ENCODE measurements at regions not wholly inside any gene's neighbourhood (a gene's known extent, or its start where the extent isn't known, plus 50 kb on each side); places are given as distances from the start of the nearest gene placed in this dataset.
"Not testable (repeated sequence)": the region's sequence is repeated elsewhere in the genome, so short reads cannot be mapped to it uniquely, and the experiment has no call there.

- no peak for TF ChIP-seq EZH2phosphoT487 (IDR thresholded peaks at IDR 0.05; ENCODE audit: borderline replicate concordance)
- no peak for TF ChIP-seq CTCF (conservative IDR thresholded peaks at IDR 0.05; ENCODE audit: low read length)
- H3K4me2 ChIP-seq (ENCODE audit: low read depth, low read length, poor library complexity, severe bottlenecking): no peak overlapping the region
- no peaks in the 10 kb centered on the region for H4K20me1 ChIP-seq (ENCODE audit: insufficient read depth, low read length, poor library complexity, severe bottlenecking)
- H3K9me3 ChIP-seq (ENCODE audit: insufficient read depth, low read depth, low read length): no peaks in the 10 kb centered on the region
- H3F3A ChIP-seq (ENCODE audit: low read depth): no peaks in the 10 kb centered on the region
- H3K36me3 ChIP-seq (ENCODE audit: insufficient read depth, low read length): no peaks in the 10 kb centered on the region
- H3K9me2 ChIP-seq (replicated peaks; ENCODE audit: low read depth, low read length): no peaks in the 10 kb centered on the region
- no peaks in the 10 kb centered on the region for H3K27me3 ChIP-seq (ENCODE audit: insufficient read depth, low read length, poor library complexity, severe bottlenecking)
- no peaks in the 10 kb centered on the region for H3K79me2 ChIP-seq (ENCODE audit: insufficient read depth, low read length)
- H3K9ac ChIP-seq (ENCODE audit: low read depth, low read length, poor library complexity, severe bottlenecking): no peak overlapping the region
- H3K4me3 ChIP-seq (ENCODE audit: low read length, poor library complexity, severe bottlenecking): no peak overlapping the region
- H3K4me1 ChIP-seq (ENCODE audit: insufficient read depth, low read length, poor library complexity, severe bottlenecking): no peaks in the 10 kb centered on the region
- H2AFZ ChIP-seq (ENCODE audit: low read length): no peak overlapping the region
Measured at GRCh38 chr12:77220586-77220985, 155.2 kb upstream of the E2F7 start.

GRCh38 chr12:77218278-77218677, 152.9 kb upstream of the E2F7 start:
- no peaks in the 10 kb centered on the region for H3K79me2 ChIP-seq (ENCODE audit: insufficient read depth, low read length)
- no peaks in the 10 kb centered on the region for H3K36me3 ChIP-seq (ENCODE audit: insufficient read depth, low read length)
- H3K27me3 ChIP-seq (ENCODE audit: insufficient read depth, low read length, poor library complexity, severe bottlenecking): no peaks in the 10 kb centered on the region
- no peak overlapping the region for H3K4me2 ChIP-seq (ENCODE audit: low read depth, low read length, poor library complexity, severe bottlenecking)
- TF ChIP-seq EZH2phosphoT487 (IDR thresholded peaks at IDR 0.05; ENCODE audit: borderline replicate concordance) (no peak), CTCF (conservative IDR thresholded peaks at IDR 0.05; ENCODE audit: low read length) (no peak)
- H3K4me3 ChIP-seq (ENCODE audit: low read length, poor library complexity, severe bottlenecking): no peak overlapping the region
- no peak overlapping the region for H3K9ac ChIP-seq (ENCODE audit: low read depth, low read length, poor library complexity, severe bottlenecking)
- H3K9me2 ChIP-seq (replicated peaks; ENCODE audit: low read depth, low read length): no peaks in the 10 kb centered on the region
- no peaks in the 10 kb centered on the region for H4K20me1 ChIP-seq (ENCODE audit: insufficient read depth, low read length, poor library complexity, severe bottlenecking)
- H3K9me3 ChIP-seq (ENCODE audit: insufficient read depth, low read depth, low read length): no peaks in the 10 kb centered on the region
- H3K4me1 ChIP-seq (ENCODE audit: insufficient read depth, low read length, poor library complexity, severe bottlenecking): no peaks in the 10 kb centered on the region
- no peak overlapping the region for H2AFZ ChIP-seq (ENCODE audit: low read length)
- no peaks in the 10 kb centered on the region for H3F3A ChIP-seq (ENCODE audit: low read depth)

GRCh38 chr12:77216136-77216535, 150.8 kb upstream of the E2F7 start:
- H3K9me3 ChIP-seq (ENCODE audit: insufficient read depth, low read depth, low read length); H3K36me3 ChIP-seq (ENCODE audit: insufficient read depth, low read length); H2AFZ ChIP-seq (ENCODE audit: low read length); H3K9ac ChIP-seq (ENCODE audit: low read depth, low read length, poor library complexity, severe bottlenecking); H3K4me3 ChIP-seq (ENCODE audit: low read length, poor library complexity, severe bottlenecking); H3K79me2 ChIP-seq (ENCODE audit: insufficient read depth, low read length); H3F3A ChIP-seq (ENCODE audit: low read depth); H3K4me1 ChIP-seq (ENCODE audit: insufficient read depth, low read length, poor library complexity, severe bottlenecking); H4K20me1 ChIP-seq (ENCODE audit: insufficient read depth, low read length, poor library complexity, severe bottlenecking); H3K4me2 ChIP-seq (ENCODE audit: low read depth, low read length, poor library complexity, severe bottlenecking); H3K27me3 ChIP-seq (ENCODE audit: insufficient read depth, low read length, poor library complexity, severe bottlenecking); H3K9me2 ChIP-seq (replicated peaks; ENCODE audit: low read depth, low read length): not testable (repeated sequence)

GRCh38 chr12:77214136-77214535, 148.8 kb upstream of the E2F7 start:
- Histone ChIP-seq H3K9ac (ENCODE audit: low read depth, low read length, poor library complexity, severe bottlenecking) (no peak overlapping the region), H3F3A (ENCODE audit: low read depth) (no peaks in the 10 kb centered on the region), H3K4me3 (ENCODE audit: low read length, poor library complexity, severe bottlenecking) (no peak overlapping the region), H3K79me2 (ENCODE audit: insufficient read depth, low read length) (no peaks in the 10 kb centered on the region), H2AFZ (ENCODE audit: low read length) (no peak overlapping the region), H3K27me3 (ENCODE audit: insufficient read depth, low read length, poor library complexity, severe bottlenecking) (no peaks in the 10 kb centered on the region), H3K36me3 (ENCODE audit: insufficient read depth, low read length) (no peaks in the 10 kb centered on the region), H3K4me1 (ENCODE audit: insufficient read depth, low read length, poor library complexity, severe bottlenecking) (no peaks in the 10 kb centered on the region), H3K9me3 (ENCODE audit: insufficient read depth, low read depth, low read length) (no peaks in the 10 kb centered on the region), H3K9me2 (replicated peaks; ENCODE audit: low read depth, low read length) (no peaks in the 10 kb centered on the region), H3K4me2 (ENCODE audit: low read depth, low read length, poor library complexity, severe bottlenecking) (no peak overlapping the region), H4K20me1 (ENCODE audit: insufficient read depth, low read length, poor library complexity, severe bottlenecking) (no peaks in the 10 kb centered on the region)
- no peak for TF ChIP-seq EZH2phosphoT487 (IDR thresholded peaks at IDR 0.05; ENCODE audit: borderline replicate concordance)
- TF ChIP-seq CTCF (conservative IDR thresholded peaks at IDR 0.05; ENCODE audit: low read length): no peak

All from Loucy (cell line).